Right ventricle myocardium superior (tissue), 1 donor: ENCODE measurements at regions not wholly inside any gene's neighbourhood (a gene's known extent, or its start where the extent isn't known, plus 50 kb on each side); places are given as distances from the start of the nearest gene placed in this dataset.
A peak's percentile ranks its signal among the peaks of the same experiment; 100 is the strongest.

Experiments
- ATAC-seq: fragments of 200-7000 bp; cut with Tn5 transposase; one replicate; pipeline ENCODE4 v1.9.1; 2020; ENCODE audit warnings: mild to moderate bottlenecking; ENCODE audit not compliant: poor library complexity
- DNase-seq: peaks from one replicate; pipeline ENCODE4 v3.0.0-alpha.2; 2020
- intact Hi-C: fragments of 100-400 bp; cut with DNase I; formaldehyde crosslinking; loops from one replicate; pipeline ENCODE4 v1.11.2; 2022
- donor health status: DM: no; HTN: yes; CAD: no; lungs with severe emphysema.

- intact Hi-C loops: no loop called here
- DNase-seq: no peak
- no peak for ATAC-seq
Measured at GRCh38 chr10:29104661-29105399, 184.0 kb upstream of the LYZL1 start.

GRCh38 chr10:29105516-29106215 lies 183.2 kb upstream of the LYZL1 start:
- ATAC-seq (no peak), DNase-seq (no peak)
- intact Hi-C loops: no loop called here

DNA sequence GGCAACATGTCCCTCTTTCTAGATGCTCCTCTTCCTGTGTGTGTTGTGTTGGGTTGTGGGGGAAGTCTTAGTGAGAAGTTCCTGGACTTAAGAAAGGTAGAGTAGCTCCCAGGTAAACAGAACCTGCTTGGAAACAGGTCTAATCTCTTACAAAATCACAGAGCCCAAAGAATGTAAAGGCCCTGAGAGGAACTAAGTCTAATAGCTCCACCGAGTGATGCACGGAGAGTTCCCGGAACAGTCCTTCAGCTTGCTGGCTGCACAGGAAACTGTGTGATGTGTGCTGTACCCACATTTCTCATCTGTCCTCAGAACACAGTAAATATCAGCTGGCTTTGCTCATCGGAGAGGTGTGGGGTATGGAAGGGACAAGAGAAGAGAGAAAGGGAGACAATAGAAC lies 182.6 kb upstream of the LYZL1 start:
- no peak for DNase-seq
- intact Hi-C loops: no loop called here
- ATAC-seq: no peak

DNA sequence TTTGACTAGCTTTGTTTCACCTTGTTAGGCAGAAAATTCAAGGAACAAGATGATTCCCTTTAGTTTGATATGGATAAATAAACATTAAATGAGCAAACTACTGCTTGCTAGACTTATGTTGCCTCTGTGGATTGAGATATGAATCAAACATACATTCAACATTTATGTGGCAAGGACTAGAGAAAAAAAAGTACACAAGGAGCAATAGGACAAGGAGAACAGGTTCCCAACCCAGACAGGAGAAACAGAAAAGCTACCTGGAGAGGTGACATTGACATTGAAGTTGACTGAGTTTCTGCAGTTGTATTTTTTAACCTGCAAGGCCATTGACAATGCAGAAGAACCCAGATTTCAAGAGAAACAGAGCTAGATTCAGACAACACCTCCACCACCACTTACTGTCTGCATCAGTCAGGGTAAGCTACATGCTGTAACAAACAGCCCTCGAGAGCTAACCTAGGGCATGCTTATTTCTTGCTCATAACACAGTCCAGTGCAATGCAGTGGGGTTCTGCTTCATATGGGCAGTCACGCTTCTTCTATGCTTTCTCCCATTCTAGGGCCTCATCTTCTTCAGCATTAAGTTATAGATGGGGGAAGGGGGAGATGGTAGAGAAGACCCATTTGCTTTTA lies 180.9 kb upstream of the LYZL1 start:
- DNase-seq (no peak), ATAC-seq (no peak)
- intact Hi-C loops: no loop called here

- DNase-seq (no peak), ATAC-seq (no peak)
- intact Hi-C loops: no loop called here
Measured at GRCh38 chr10:29109707-29110571, 178.9 kb upstream of the LYZL1 start.

GRCh38 chr10:29112827-29113615 lies 175.8 kb upstream of the LYZL1 start:
- no peak for ATAC-seq
- DNase-seq: no peak
- intact Hi-C loops: no loop called here

GRCh38 chr10:29113616-29113945 lies 175.3 kb upstream of the LYZL1 start:
- intact Hi-C loops: no loop called here
- DNase-seq (no peak), ATAC-seq (no peak)

DNA sequence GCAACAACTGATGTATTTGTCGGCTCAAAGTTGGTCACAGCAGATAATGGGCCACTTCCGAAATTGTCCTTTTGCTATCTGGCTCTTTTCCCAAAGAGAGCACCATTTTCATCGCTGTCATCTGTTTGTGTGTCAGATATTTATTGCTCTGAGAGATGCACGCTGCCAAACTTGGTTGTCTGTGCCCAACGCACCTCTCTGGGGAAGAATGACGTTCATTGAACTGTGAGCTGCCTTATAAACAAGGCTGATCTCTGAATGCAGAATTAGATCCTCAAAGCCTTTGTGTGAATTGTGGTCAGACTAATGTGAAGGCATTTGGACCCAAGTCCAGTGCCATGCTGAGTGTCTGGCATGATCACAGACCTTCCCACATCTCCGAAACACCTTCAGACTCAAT lies 174.7 kb upstream of the LYZL1 start:
- intact Hi-C loops: no loop called here
- ATAC-seq (no peak), DNase-seq (no peak)

GRCh38 chr10:29117781-29118180 lies 171.1 kb upstream of the LYZL1 start:
- intact Hi-C loops: no loop called here
- ATAC-seq (no peak), DNase-seq (no peak)

DNA sequence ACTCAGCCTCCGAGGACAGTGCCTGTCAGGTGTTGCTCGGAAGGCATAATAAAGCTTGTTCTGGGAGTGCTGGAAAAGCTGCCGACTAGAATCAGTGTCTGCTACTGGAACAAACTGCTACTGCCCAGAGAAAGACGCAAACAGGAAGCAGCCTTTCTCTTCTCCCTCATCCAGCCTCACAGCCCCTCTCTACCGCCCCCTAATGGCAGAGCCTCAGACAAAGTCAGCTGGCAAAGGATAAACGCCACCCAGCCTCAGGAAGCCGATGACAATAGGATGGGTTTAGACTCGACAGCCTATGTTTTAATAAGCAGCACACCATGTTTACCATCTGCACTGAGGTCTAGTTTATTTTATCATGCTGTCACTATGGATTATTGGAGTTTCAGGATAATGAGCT lies 169.5 kb upstream of the LYZL1 start:
- intact Hi-C loops: no loop called here
- DNase-seq: peak; percentile 54

GRCh38 chr10:29120216-29120615 lies 168.7 kb upstream of the LYZL1 start:
- ATAC-seq: no peak
- intact Hi-C loops: no loop called here
- DNase-seq: no peak

More for the DNA sequence above, 169.5 kb upstream of the LYZL1 start:
- peak; percentile 41 for ATAC-seq

- ATAC-seq: no peak
Measured at GRCh38 chr10:29124864-29125263, 164.0 kb upstream of the LYZL1 start.

GRCh38 chr10:29127037-29127700 lies 161.7 kb upstream of the LYZL1 start:
- DNase-seq (no peak), ATAC-seq (no peak)
- intact Hi-C loops: no loop called here

More at GRCh38 chr10:29124864-29125263, 164.0 kb upstream of the LYZL1 start:
- DNase-seq: no peak
- intact Hi-C loops: no loop called here

GRCh38 chr10:29127731-29128130 lies 161.1 kb upstream of the LYZL1 start:
- DNase-seq (no peak), ATAC-seq (no peak)
- intact Hi-C loops: no loop called here

DNA sequence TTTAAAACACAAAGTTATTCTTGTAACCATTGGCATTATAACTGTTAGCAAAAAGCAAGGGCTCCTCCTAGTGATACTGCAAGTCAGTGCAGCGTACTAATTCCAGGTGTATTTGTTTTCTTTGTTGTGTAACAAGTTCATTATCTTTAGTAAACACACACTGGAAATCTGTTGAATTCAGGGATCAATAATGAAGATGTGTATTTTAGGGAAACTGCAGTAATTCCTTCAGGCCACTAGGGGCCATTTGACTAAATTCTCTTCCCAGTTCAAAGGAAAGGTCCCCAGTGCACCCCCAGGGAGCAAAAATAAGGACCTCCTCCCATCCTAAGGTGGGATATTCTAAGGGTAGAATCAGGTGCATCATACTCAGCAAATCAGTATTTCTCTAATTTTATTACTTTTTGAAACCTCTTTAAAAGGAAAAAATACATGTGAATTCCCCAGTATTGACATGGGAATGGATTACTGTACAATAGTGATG lies 158.6 kb upstream of the LYZL1 start:
- DNase-seq (no peak), ATAC-seq (no peak)
- intact Hi-C loops: loop anchor here (5.0 kb wide), 1 partner anchor 468 kb away; no protein-coding TSS in a partner anchor

DNA sequence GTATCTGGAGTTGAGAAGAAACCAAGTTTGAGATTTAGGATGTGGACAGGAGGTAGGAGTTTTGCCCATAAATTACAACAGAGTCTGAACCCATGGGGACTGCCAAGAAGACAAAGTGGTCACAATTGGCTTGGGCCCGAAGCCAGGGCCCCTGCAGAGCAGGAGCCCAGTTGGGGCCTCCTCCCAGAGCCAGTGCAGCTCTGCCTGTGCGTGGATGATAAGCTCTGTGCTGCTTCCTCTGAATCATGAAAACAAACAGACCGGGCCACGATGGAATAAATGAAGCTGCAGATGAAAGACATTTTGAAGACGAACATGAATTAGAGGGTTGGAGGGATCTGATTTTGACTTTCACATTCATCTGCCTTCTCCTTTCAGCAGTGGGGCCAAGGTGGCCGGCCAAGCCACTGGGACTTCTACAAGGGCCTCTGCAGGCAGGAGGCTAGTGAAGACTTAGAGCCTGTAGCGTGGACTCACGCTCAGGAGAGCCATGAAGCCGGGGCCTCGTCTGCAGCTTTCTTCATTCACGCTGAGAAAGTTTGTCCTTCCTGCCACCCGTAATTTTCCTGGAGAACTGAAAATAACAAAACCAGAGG lies 156.8 kb upstream of the LYZL1 start:
- ATAC-seq: peak; percentile 82
- DNase-seq: peak; percentile 64
- intact Hi-C loops: loop anchor here (5.0 kb wide), 1 partner anchor 470 kb away; no protein-coding TSS in a partner anchor

GRCh38 chr10:29132551-29133111 lies 156.2 kb upstream of the LYZL1 start:
- no peak for DNase-seq
- peak; percentile 66 for ATAC-seq
- intact Hi-C loops: loop anchor here (5.0 kb wide), 1 partner anchor 470 kb away; no protein-coding TSS in a partner anchor
